ENCODE measurements at regions not wholly inside any gene's neighbourhood (a gene's known extent, or its start where the extent isn't known, plus 50 kb on each side); places are given as distances from the start of the nearest gene placed in this dataset.
"Not testable (repeated sequence)": the region's sequence is repeated elsewhere in the genome, so short reads cannot be mapped to it uniquely, and the experiment has no call there.

- DNase-seq (no peak), ATAC-seq (no peak)
- Histone ChIP-seq H3K9me3 (no peaks in the 10 kb centered on the region), H3K4me1 (no peaks in the 10 kb centered on the region), H3K4me3 (no peak overlapping the region), H3K27ac (no peak overlapping the region), H3K27me3 (no peaks in the 10 kb centered on the region), H3K36me3 (no peaks in the 10 kb centered on the region)
- TF ChIP-seq POLR2A (IDR thresholded peaks at IDR 0.05) (no peak), CTCF (IDR thresholded peaks at IDR 0.05 in 4 of 5, conservative IDR thresholded peaks at IDR 0.05 in 1 of 5) (no peak)
- in situ Hi-C loops (cut with MboI; ENCODE audit: low sequenced_read_pairs in 4 of 4): no loop called here
- intact Hi-C loops (cut with DNase I; ENCODE audit: low total_unique reads): no loop called here
These were observed 174.9 kb upstream of the SMARCAD1 start for GRCh38 chr4:94032754-94033153.

GRCh38 chr4:94036964-94037363, 170.7 kb upstream of the SMARCAD1 start:
- no peak for TF ChIP-seq CTCF (IDR thresholded peaks at IDR 0.05 in 4 of 5, conservative IDR thresholded peaks at IDR 0.05 in 1 of 5)
- TF ChIP-seq POLR2A (IDR thresholded peaks at IDR 0.05): no peak
- in situ Hi-C loops (cut with MboI; ENCODE audit: low sequenced_read_pairs in 4 of 4): no loop called here
- DNase-seq (no peak), ATAC-seq (no peak)
- Histone ChIP-seq H3K9me3 (no peaks in the 10 kb centered on the region), H3K4me3 (no peak overlapping the region), H3K36me3 (no peaks in the 10 kb centered on the region), H3K4me1 (no peaks in the 10 kb centered on the region), H3K27me3 (no peaks in the 10 kb centered on the region), H3K27ac (no peak overlapping the region)
- intact Hi-C loops (cut with DNase I; ENCODE audit: low total_unique reads): no loop called here

DNA sequence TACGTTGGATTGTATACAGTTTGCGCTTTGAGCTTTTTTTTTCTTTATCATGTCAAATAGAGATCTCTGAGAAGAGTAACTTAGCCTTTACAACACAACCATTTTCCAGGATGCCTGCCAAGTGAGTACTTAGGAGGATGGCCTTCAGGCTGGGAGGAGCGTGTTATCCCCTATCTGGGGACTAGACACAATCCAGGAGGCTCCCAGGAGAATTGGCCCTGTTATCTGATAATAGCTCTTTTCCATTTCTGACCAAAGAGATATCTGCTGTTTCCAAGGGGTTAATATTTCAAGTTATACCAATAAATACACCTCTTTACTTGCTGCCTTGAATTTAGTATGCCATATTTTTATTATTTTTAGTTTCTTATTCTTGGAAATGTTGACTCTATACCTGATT, 169.5 kb upstream of the SMARCAD1 start:
- intact Hi-C loops (cut with DNase I; ENCODE audit: low total_unique reads) (no loop called here), in situ Hi-C loops (cut with MboI; ENCODE audit: low sequenced_read_pairs in 4 of 4) (no loop called here)
- Histone ChIP-seq H3K27ac (no peak overlapping the region), H3K27me3 (no peaks in the 10 kb centered on the region), H3K36me3 (no peaks in the 10 kb centered on the region), H3K9me3 (no peaks in the 10 kb centered on the region), H3K4me3 (no peak overlapping the region), H3K4me1 (no peaks in the 10 kb centered on the region)
- DNase-seq (no peak), ATAC-seq (no peak)
- TF ChIP-seq CTCF (IDR thresholded peaks at IDR 0.05 in 4 of 5, conservative IDR thresholded peaks at IDR 0.05 in 1 of 5): no peak
- no peak for TF ChIP-seq POLR2A (IDR thresholded peaks at IDR 0.05)

DNA sequence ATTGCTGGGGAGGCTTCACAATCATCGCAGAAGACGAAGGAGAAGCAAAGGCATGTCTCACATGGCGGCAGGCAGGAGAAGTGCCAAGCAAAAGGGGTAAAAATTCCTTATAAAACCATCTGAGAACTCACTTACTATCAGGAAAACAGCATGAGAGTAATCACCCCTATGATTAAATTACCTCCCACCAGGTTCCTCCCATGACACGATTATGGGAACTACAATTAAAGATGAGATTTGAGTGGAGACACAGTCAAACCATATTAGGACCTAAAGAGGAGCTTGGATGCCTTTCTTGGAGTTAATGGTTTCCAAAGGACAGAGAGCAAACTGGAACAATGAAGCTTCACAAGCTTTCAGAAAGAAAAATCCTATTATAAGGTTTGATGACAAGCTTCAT, 168.4 kb upstream of the SMARCAD1 start:
- H3K27ac ChIP-seq: no peak overlapping the region
- TF ChIP-seq CTCF (IDR thresholded peaks at IDR 0.05 in 4 of 5, conservative IDR thresholded peaks at IDR 0.05 in 1 of 5) (no peak), POLR2A (IDR thresholded peaks at IDR 0.05) (no peak)
- in situ Hi-C loops (cut with MboI; ENCODE audit: low sequenced_read_pairs in 4 of 4): no loop called here
- H3K36me3 ChIP-seq: no peaks in the 10 kb centered on the region
- H3K27me3 ChIP-seq: no peaks in the 10 kb centered on the region
- H3K9me3 ChIP-seq: no peaks in the 10 kb centered on the region
- ATAC-seq (no peak), DNase-seq (no peak)
- H3K4me1 ChIP-seq: no peaks in the 10 kb centered on the region
- intact Hi-C loops (cut with DNase I; ENCODE audit: low total_unique reads): no loop called here
- H3K4me3 ChIP-seq: no peak overlapping the region

DNA sequence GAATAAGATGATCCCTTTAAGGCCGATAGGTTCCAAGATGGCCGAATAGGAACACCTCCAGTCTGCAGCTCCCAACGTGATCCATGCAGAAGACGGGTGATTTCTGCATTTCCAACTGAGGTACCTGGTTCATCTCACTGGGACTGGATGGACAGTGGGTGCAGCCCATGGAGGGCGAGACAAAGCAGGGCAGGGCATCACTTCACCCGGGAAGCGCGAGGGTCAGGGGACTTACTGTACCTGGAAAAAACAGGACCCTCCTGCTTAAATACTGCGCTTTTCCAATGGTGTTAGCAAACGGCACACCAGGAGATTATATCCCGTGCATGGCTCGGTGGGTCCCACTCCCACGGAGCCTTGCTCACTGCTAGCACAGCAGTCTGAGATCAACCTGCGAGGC, 163.2 kb upstream of the SMARCAD1 start:
- H3K36me3 ChIP-seq; H3K27me3 ChIP-seq; H3K9me3 ChIP-seq; DNase-seq; in situ Hi-C loops (cut with MboI; ENCODE audit: low sequenced_read_pairs in 4 of 4); ATAC-seq; H3K4me3 ChIP-seq; intact Hi-C loops (cut with DNase I; ENCODE audit: low total_unique reads); H3K27ac ChIP-seq; H3K4me1 ChIP-seq: not testable (repeated sequence)

All from gastrocnemius medialis (tissue), 4 donors.